Medulla oblongata (tissue), 1 donor: ENCODE measurements at regions not wholly inside any gene's neighbourhood (a gene's known extent, or its start where the extent isn't known, plus 50 kb on each side); places are given as distances from the start of the nearest gene placed in this dataset.
"Not testable (repeated sequence)": the region's sequence is repeated elsewhere in the genome, so short reads cannot be mapped to it uniquely, and the experiment has no call there.

Experiments
- DNase-seq: peaks from one replicate; pipeline ENCODE4 v3.0.0-alpha.2; 2015; ENCODE audit errors: extremely low spot score

GRCh38 chr10:46202405-46202804, 84.4 kb upstream of the ANTXRL start:
- not testable (repeated sequence) for DNase-seq

GRCh38 chr10:46204482-46205102, 82.2 kb upstream of the ANTXRL start:
- not testable (repeated sequence) for DNase-seq

GRCh38 chr10:46210427-46210826, 76.4 kb upstream of the ANTXRL start:
- DNase-seq = not testable (repeated sequence)

- no peak for DNase-seq
Observed at GRCh38 chr10:46215426-46215825, 71.4 kb upstream of the ANTXRL start.

- DNase-seq = no peak
Observed at GRCh38 chr10:46216003-46216634, 70.7 kb upstream of the ANTXRL start.

GRCh38 chr10:46216836-46217751, 69.7 kb upstream of the ANTXRL start:
- DNase-seq = no peak

GRCh38 chr10:46217752-46218453, 68.9 kb upstream of the ANTXRL start:
- no peak for DNase-seq

- no peak for DNase-seq
Observed at GRCh38 chr10:46218921-46219320, 67.9 kb upstream of the ANTXRL start.

GRCh38 chr10:46219431-46219990, 67.3 kb upstream of the ANTXRL start:
- DNase-seq = not testable (repeated sequence)

GRCh38 chr10:46220187-46220586, 66.6 kb upstream of the ANTXRL start:
- no peak for DNase-seq

GRCh38 chr10:46220872-46221538, 65.8 kb upstream of the ANTXRL start:
- no peak for DNase-seq

GRCh38 chr10:46222364-46222935, 64.3 kb upstream of the ANTXRL start:
- no peak for DNase-seq

- DNase-seq = no peak
Observed at GRCh38 chr10:46223064-46223480, 63.7 kb upstream of the ANTXRL start.

GRCh38 chr10:46223626-46224413, 63.0 kb upstream of the ANTXRL start:
- no peak for DNase-seq

- no peak for DNase-seq
Observed at GRCh38 chr10:46224414-46224682, 62.4 kb upstream of the ANTXRL start.

- DNase-seq = no peak
Observed at GRCh38 chr10:46225597-46225996, 61.2 kb upstream of the ANTXRL start.

- DNase-seq = no peak
Observed at GRCh38 chr10:46226232-46226631, 60.6 kb upstream of the ANTXRL start.

GRCh38 chr10:46226900-46227558, 59.8 kb upstream of the ANTXRL start:
- no peak for DNase-seq

GRCh38 chr10:46227571-46227935, 59.2 kb upstream of the ANTXRL start:
- DNase-seq = no peak
